Endothelial cell of umbilical vein (primary cell): ENCODE measurements at regions not wholly inside any gene's neighbourhood (a gene's known extent, or its start where the extent isn't known, plus 50 kb on each side); places are given as distances from the start of the nearest gene placed in this dataset.
"Not testable (repeated sequence)": the region's sequence is repeated elsewhere in the genome, so short reads cannot be mapped to it uniquely, and the experiment has no call there.

ENCODE experiments used
- CTCF ChIP-seq, 2 donors: IDR thresholded peaks; 1 replicate in 1 of 2; 2 replicates in 1 of 2; pipeline ENCODE4 v1.5.1; 2011; ENCODE audit warnings: low read length in 2 of 2, mild to moderate bottlenecking in 2 of 2, moderate library complexity in 2 of 2, control low read depth in 1 of 2, inconsistent platforms in 1 of 2, low read depth in 1 of 2; ENCODE audit not compliant: insufficient read depth in 1 of 2; ENCODE audit errors: extremely low read depth in 1 of 2
- EZH2 ChIP-seq: IDR thresholded peaks from 2 replicates; pipeline ENCODE4 v1.6.1; 2012; ENCODE audit warnings: borderline replicate concordance, low read depth, mild to moderate bottlenecking, moderate library complexity, low read length, inconsistent platforms; ENCODE audit not compliant: severe bottlenecking
- FOS ChIP-seq: IDR thresholded peaks from 2 replicates; pipeline ENCODE4 v1.6.1; 2011; ENCODE audit warnings: mild to moderate bottlenecking, low read length, moderate library complexity, borderline replicate concordance; ENCODE audit not compliant: insufficient read depth
- JUN ChIP-seq: IDR thresholded peaks from 2 replicates; pipeline ENCODE4 v1.6.1; 2011; ENCODE audit warnings: borderline replicate concordance, low read depth; ENCODE audit not compliant: insufficient read length, insufficient read depth
- MAX ChIP-seq: IDR thresholded peaks from 2 replicates; pipeline ENCODE4 v1.6.1; 2011; ENCODE audit not compliant: insufficient read depth, insufficient read length
- MYC ChIP-seq: IDR thresholded peaks from one replicate; pipeline ENCODE4 v1.6.1; 2011; ENCODE audit warnings: mild to moderate bottlenecking, low read depth, low read length
- POLR2A ChIP-seq: IDR thresholded peaks from 2 replicates; pipeline ENCODE4 v1.6.1; 2012; ENCODE audit warnings: low read depth, mild to moderate bottlenecking, control low read depth, low read length
- POLR2AphosphoS5 ChIP-seq: IDR thresholded peaks from 2 replicates; pipeline ENCODE4 v1.6.1; 2012; ENCODE audit warnings: low read depth, mild to moderate bottlenecking, control low read depth, low read length, moderate library complexity; ENCODE audit not compliant: insufficient read depth

- not testable (repeated sequence) for TF ChIP-seq FOS; MYC; CTCF (IDR thresholded peaks at IDR 0.05; ENCODE audit: extremely low read depth in 1 of 2, insufficient read depth in 1 of 2, low read depth in 1 of 2, low read length in 2 of 2); POLR2A; EZH2; MAX; POLR2AphosphoS5; JUN
Measured at GRCh38 chr4:123240286-123240685, 156.3 kb upstream of the SPRY1 start.
